ENCODE measurements at regions not wholly inside any gene's neighbourhood (a gene's known extent, or its start where the extent isn't known, plus 50 kb on each side); places are given as distances from the start of the nearest gene placed in this dataset.

GRCh38 chr17:77307479-77308198, 166.9 kb downstream of the SEC14L1 start:
- no peak for DNase-seq

GRCh38 chr17:77308861-77309726, 168.3 kb downstream of the SEC14L1 start:
- DNase-seq, result no peak

- DNase-seq, result no peak
These were observed 169.6 kb downstream of the SEC14L1 start for GRCh38 chr17:77310336-77310735.

- DNase-seq, result no peak
These were observed 170.7 kb downstream of the SEC14L1 start for GRCh38 chr17:77311371-77311981.

- no peak for DNase-seq
These were observed 171.4 kb downstream of the SEC14L1 start for GRCh38 chr17:77312061-77312701.

DNA sequence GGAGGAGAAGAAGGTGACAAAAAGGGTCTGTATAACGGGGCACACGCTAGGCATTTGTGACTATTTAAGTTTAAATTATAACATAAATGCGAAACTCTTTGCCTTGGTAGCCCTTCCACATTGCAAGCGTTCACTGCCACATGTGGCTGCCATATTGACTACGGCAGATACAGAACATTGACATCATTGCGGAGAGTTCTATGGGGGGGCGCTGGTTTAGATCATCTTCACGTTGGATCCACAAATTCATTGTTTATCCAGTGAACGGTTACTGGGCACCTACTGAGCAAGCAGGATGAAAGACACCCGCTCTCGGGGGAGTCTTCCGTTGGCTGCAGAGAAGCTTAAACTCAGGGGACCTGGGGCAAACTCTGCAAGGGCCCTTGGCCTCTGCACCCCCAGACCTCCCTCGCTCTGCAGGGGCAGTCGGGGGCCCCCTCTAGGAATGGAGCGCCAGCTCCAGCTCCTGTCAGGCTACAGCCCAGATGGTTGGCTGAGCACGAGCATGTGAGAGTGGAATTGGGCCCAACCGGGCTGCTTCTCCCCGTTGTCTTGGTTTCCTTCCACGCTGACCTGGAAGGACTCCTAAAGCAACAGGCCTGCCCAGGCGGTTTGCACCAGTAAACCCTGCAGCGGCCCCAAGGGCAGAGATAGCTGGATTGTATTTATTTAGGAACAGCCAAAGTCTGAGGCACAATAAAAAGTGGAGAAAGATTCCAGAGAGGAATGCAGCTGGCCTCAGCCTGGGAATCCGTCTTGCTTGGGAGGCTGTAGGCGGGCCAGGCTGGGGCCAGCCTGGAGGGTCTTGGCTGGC, 172.2 kb downstream of the SEC14L1 start:
- no peak for DNase-seq

GRCh38 chr17:77313831-77314230, 173.1 kb downstream of the SEC14L1 start:
- no peak for DNase-seq

DNA sequence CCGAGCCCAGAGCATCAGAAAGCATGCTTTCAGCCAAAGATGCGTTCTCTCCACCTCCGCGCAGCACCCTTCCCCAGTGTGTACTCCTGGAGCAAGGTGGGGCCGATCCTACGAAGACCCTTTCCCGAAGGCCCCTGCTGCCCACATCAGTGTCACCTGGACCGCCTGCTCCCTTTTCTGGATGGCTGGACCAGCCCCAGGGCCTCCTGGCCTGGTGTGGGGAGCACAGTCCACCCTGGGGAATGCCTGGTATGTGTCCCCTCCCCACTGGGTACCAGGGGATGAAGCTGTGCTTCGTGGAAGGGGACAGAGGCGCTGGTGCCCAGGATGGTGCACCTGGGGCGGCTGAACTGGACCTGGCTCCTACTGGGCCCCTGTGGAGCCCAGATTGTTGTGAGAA, 173.8 kb downstream of the SEC14L1 start:
- DNase-seq, result no peak

DNA sequence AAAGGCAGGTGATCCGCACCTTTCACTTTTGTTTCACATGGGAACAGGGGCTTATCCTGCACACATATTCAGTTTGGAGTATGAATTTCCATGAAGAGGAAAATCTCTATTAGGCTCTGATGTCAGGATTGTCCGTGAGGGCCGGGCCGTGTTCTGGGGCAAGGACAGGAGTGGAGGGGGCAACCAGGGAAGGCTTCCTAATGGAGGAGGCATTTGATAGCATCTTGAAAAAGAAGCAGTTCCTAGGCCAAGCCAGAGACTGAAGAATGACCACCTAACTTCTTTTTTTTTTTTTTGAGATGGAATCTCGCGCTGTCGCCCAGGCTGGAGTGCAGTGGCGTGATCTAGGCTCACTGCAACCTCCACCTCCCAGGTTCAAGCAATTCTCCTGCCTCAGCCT, 174.2 kb downstream of the SEC14L1 start:
- DNase-seq, result no peak

GRCh38 chr17:77315551-77316190, 174.9 kb downstream of the SEC14L1 start:
- DNase-seq, result peak; percentile 70

GRCh38 chr17:77316191-77316641, 175.4 kb downstream of the SEC14L1 start:
- peak; percentile 73 for DNase-seq

DNA sequence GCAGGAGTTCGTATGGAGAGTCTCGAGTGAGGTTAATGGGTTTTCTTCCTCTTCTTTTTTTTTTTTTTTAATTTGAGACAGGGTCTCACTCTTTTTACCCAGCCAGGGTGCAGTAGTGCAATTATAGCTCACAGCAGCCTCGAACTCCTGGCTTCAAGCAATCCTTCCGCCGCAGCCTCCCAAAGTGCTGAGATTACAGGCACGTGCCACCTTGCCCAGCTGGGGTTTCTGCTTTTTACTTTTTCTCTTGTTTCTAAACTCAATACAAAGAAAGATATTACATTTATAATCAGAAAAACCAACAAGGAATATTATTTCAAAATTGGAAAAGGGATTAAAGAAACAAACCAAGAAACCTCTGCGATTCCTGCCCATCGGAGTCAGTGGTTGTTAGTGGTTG, 175.9 kb downstream of the SEC14L1 start:
- no peak for DNase-seq

GRCh38 chr17:77317091-77317750, 176.5 kb downstream of the SEC14L1 start:
- peak; percentile 52 for DNase-seq

DNA sequence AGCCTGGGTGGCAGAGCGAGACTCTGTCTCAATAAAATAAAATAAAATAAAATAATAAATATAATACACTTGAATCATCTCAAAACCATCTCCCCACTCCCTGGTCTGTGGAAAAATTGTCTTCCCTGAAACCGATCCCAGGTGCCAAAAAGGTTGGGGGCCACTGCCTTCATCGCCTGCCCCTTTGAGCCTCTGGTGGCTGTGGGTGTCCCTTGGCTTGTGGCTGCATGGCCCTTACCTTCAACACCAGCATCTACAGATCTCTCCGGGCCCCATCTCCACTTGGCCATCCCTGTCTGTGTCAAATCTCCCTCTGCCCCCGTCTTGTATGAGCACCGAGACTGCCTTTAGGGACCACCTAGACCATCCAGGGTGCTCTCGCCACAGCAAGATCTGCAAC, 177.3 kb downstream of the SEC14L1 start:
- no peak for DNase-seq

- DNase-seq, result no peak
These were observed 177.9 kb downstream of the SEC14L1 start for GRCh38 chr17:77318491-77319210.

DNA sequence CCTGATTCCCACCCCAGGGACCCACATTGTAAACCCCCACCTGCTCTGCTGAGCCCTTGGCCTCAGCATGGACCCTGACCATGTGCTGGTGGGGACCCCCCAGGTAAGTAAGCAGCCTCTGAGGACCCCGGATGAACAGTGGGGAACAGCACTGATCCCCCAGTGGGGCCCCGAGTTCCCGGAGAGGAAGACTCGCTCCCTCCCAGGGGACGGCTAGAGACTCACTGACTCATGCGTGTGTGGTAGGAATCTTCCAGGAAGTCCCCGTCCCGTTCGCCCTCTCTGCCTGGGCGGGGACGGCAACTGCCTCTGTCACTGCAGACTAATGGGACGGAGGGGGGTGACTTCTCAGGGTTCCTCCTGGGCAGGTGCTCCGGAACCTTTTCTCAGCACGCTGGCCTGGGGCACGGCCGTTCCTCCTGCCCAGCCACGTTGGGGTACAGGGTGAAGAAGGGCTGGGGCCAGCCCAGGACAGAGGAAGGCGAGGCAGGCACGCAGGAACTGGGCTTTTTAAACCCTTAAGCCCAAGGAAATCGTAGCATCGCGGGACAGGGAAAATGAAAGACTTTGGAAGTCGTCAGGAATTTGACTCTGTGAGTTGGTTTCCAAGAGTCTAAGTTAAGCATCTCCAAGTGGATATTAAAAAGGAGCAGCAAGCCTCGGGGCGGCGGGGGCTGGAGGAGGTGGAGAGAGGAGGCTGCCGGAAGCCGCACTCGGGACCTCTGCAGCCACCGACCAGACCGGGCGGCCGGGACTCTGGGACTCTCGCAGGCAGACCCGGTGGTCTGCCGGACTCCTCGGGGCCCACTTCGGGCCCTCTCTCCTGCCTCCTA, 178.7 kb downstream of the SEC14L1 start:
- DNase-seq, result peak; percentile 59

- no peak for DNase-seq
These were observed 179.3 kb downstream of the SEC14L1 start for GRCh38 chr17:77320044-77320440.

GRCh38 chr17:77320485-77321256, 179.9 kb downstream of the SEC14L1 start:
- no peak for DNase-seq
